ENCODE measurements at regions not wholly inside any gene's neighbourhood (a gene's known extent, or its start where the extent isn't known, plus 50 kb on each side); places are given as distances from the start of the nearest gene placed in this dataset.
"Not testable (repeated sequence)": the region's sequence is repeated elsewhere in the genome, so short reads cannot be mapped to it uniquely, and the experiment has no call there.

DNA sequence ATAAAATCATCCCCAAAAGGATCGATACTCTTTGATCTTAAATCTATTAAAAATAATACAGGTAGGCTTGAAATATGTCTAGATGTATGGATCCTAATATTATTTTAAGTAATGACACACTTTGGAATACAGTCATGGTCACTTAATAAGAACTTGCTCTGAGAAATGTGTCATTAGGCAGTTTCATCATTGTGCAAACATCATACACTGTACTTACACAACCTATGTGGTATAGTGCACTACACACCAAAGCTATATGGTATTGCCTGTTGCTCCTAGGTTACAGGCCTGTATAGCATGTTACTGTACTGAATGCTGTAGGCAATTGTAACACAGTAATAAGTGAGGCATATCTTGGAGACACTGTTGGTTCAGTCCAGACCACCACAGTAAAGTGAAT lies 307.1 kb downstream of the RAP2B start:
- H3K9me3 ChIP-seq: no peaks in the 10 kb centered on the region
- H3K4me3 ChIP-seq: no peak overlapping the region
- no peak for DNase-seq (ENCODE audit: low spot score in 2 of 2)
- no peaks in the 10 kb centered on the region for H3K4me1 ChIP-seq
- H3K27me3 ChIP-seq: no peaks in the 10 kb centered on the region
- H3K27ac ChIP-seq: no peak overlapping the region
- TF ChIP-seq, protein P1, sequence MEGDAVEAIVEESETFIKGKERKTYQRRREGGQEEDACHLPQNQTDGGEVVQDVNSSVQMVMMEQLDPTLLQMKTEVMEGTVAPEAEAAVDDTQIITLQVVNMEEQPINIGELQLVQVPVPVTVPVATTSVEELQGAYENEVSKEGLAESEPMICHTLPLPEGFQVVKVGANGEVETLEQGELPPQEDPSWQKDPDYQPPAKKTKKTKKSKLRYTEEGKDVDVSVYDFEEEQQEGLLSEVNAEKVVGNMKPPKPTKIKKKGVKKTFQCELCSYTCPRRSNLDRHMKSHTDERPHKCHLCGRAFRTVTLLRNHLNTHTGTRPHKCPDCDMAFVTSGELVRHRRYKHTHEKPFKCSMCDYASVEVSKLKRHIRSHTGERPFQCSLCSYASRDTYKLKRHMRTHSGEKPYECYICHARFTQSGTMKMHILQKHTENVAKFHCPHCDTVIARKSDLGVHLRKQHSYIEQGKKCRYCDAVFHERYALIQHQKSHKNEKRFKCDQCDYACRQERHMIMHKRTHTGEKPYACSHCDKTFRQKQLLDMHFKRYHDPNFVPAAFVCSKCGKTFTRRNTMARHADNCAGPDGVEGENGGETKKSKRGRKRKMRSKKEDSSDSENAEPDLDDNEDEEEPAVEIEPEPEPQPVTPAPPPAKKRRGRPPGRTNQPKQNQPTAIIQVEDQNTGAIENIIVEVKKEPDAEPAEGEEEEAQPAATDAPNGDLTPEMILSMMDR (IDR thresholded peaks at IDR 0.05): no peak
- intact Hi-C loops (cut with DNase I): no loop called here
- no peaks in the 10 kb centered on the region for H3K36me3 ChIP-seq

- DNase-seq (ENCODE audit: low spot score in 2 of 2): no peak
- Histone ChIP-seq H3K4me3 (no peak overlapping the region), H3K27ac (no peak overlapping the region), H3K36me3 (no peaks in the 10 kb centered on the region), H3K4me1 (no peaks in the 10 kb centered on the region), H3K27me3 (no peaks in the 10 kb centered on the region), H3K9me3 (no peaks in the 10 kb centered on the region)
- TF ChIP-seq, protein P1 (IDR thresholded peaks at IDR 0.05): no peak
- intact Hi-C loops (cut with DNase I): no loop called here
These were observed 322.8 kb downstream of the RAP2B start for GRCh38 chr3:153484842-153485241.

GRCh38 chr3:153495422-153495821 lies 333.4 kb downstream of the RAP2B start:
- H3K36me3 ChIP-seq: no peaks in the 10 kb centered on the region
- intact Hi-C loops (cut with DNase I): no loop called here
- H3K4me3 ChIP-seq: no peak overlapping the region
- DNase-seq (ENCODE audit: low spot score in 2 of 2): no peak
- H3K27ac ChIP-seq: no peak overlapping the region
- H3K4me1 ChIP-seq: no peaks in the 10 kb centered on the region
- H3K27me3 ChIP-seq: no peaks in the 10 kb centered on the region
- TF ChIP-seq, protein P1 (IDR thresholded peaks at IDR 0.05): no peak
- H3K9me3 ChIP-seq: no peaks in the 10 kb centered on the region

DNA sequence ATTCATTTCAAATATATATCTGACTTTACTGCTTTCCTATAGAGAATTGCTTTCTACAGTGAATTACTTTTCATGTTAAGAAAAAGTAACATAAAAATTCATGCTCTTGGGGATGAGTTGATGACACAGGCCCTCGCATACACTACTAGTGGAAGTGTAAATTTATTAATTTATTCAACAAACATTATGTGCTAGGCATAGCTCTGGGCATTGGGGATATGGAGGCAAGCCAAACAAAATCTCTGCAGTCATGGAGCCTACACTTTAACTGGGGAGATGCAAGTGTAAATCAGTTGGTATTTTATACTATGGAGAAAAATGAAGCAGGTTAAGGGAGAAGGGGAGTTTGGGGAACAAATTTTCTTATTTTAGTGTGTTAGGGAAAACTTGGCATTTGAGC lies 340.7 kb downstream of the RAP2B start:
- Histone ChIP-seq H3K27ac (no peak overlapping the region), H3K36me3 (no peaks in the 10 kb centered on the region), H3K27me3 (no peaks in the 10 kb centered on the region), H3K4me3 (no peak overlapping the region), H3K4me1 (no peaks in the 10 kb centered on the region), H3K9me3 (no peaks in the 10 kb centered on the region)
- no peak for DNase-seq (ENCODE audit: low spot score in 2 of 2)
- TF ChIP-seq, protein P1 (IDR thresholded peaks at IDR 0.05): no peak
- intact Hi-C loops (cut with DNase I): no loop called here

- Histone ChIP-seq H3K4me3 (no peak overlapping the region), H3K27me3 (no peaks in the 10 kb centered on the region), H3K9me3 (no peaks in the 10 kb centered on the region), H3K27ac (no peak overlapping the region), H3K36me3 (no peaks in the 10 kb centered on the region), H3K4me1 (no peaks in the 10 kb centered on the region)
- TF ChIP-seq, protein P1 (IDR thresholded peaks at IDR 0.05): no peak
- intact Hi-C loops (cut with DNase I): no loop called here
- DNase-seq (ENCODE audit: low spot score in 2 of 2): no peak
These were observed 341.8 kb downstream of the RAP2B start for GRCh38 chr3:153503873-153504272.

DNA sequence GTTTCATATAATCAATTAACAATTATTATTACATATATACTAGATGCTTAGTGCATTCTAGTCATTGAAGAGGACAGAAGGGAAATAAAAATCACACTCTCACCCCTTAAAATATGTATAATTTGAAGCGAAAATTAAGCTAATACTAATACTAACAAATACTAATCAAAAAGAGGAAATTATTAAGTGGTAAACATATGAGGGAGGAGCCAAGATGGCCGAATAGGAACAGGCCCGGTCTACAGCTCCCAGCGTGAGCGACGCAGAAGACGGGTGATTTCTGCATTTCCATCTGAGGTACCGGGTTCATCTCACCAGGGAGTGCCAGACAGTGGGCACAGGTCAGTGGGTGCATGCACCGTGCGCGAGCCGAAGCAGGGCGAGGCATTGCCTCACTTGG lies 344.2 kb downstream of the RAP2B start:
- H3K36me3 ChIP-seq; DNase-seq (ENCODE audit: low spot score in 2 of 2); H3K4me1 ChIP-seq; H3K27me3 ChIP-seq; H3K9me3 ChIP-seq; H3K27ac ChIP-seq; H3K4me3 ChIP-seq; intact Hi-C loops (cut with DNase I): not testable (repeated sequence)

GRCh38 chr3:153506686-153507085 lies 344.7 kb downstream of the RAP2B start:
- H3K36me3 ChIP-seq; intact Hi-C loops (cut with DNase I); H3K9me3 ChIP-seq; H3K27ac ChIP-seq; H3K27me3 ChIP-seq; H3K4me1 ChIP-seq; DNase-seq (ENCODE audit: low spot score in 2 of 2); H3K4me3 ChIP-seq: not testable (repeated sequence)
